ENCODE measurements at regions not wholly inside any gene's neighbourhood (a gene's known extent, or its start where the extent isn't known, plus 50 kb on each side); places are given as distances from the start of the nearest gene placed in this dataset.

DNA sequence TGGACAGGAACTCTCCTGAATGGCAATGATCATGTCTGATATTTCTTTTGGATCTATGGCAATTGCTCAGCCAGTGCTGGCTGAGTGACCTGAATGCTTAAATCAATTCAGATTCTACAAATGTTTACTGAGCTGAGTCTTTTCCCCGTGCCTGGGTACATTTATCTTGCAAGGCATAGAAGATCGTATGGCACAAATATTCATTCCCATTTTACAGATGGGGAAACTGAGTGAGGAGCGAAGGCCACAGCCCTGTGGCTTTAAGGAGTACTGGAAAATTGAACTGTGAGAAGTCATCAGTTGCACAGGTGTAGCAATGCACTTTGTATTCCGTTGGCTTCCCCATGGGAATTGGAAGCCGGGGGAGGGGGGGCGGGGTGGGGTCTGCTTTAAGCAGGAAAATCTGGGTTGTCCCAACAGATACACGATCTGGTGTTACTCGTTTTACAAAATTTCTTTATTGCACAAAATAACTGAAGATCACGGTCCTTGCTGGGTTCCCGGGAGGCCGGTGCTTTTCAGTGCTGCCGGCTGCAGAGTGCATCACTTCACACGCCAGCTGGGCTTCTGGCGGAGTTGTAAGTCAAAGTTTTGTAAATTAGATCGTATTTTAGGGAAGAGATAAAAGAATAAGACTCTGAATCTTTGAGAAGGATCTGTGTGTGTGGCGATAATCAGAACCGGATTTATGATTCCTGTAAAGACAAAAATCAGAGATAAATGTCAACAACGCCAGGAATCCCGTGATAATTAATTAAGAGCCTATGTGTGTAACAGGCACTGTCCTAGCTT, 75.0 kb upstream of the MAP1LC3B2 start:
- TF ChIP-seq, protein P1, sequence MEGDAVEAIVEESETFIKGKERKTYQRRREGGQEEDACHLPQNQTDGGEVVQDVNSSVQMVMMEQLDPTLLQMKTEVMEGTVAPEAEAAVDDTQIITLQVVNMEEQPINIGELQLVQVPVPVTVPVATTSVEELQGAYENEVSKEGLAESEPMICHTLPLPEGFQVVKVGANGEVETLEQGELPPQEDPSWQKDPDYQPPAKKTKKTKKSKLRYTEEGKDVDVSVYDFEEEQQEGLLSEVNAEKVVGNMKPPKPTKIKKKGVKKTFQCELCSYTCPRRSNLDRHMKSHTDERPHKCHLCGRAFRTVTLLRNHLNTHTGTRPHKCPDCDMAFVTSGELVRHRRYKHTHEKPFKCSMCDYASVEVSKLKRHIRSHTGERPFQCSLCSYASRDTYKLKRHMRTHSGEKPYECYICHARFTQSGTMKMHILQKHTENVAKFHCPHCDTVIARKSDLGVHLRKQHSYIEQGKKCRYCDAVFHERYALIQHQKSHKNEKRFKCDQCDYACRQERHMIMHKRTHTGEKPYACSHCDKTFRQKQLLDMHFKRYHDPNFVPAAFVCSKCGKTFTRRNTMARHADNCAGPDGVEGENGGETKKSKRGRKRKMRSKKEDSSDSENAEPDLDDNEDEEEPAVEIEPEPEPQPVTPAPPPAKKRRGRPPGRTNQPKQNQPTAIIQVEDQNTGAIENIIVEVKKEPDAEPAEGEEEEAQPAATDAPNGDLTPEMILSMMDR (IDR thresholded peaks at IDR 0.05; ENCODE audit: poor library complexity): no peak
- TF ChIP-seq EZH2phosphoT487 (IDR thresholded peaks at IDR 0.05; ENCODE audit: low read depth, severe bottlenecking, unreplicated experiment) (no peak), EZH2 (IDR thresholded peaks at IDR 0.05; ENCODE audit: borderline replicate concordance) (no peak)

Measured in hepatocyte (in vitro differentiated cells).